ENCODE measurements at regions not wholly inside any gene's neighbourhood (a gene's known extent, or its start where the extent isn't known, plus 50 kb on each side); places are given as distances from the start of the nearest gene placed in this dataset.
"Not testable (repeated sequence)": the region's sequence is repeated elsewhere in the genome, so short reads cannot be mapped to it uniquely, and the experiment has no call there.

DNA sequence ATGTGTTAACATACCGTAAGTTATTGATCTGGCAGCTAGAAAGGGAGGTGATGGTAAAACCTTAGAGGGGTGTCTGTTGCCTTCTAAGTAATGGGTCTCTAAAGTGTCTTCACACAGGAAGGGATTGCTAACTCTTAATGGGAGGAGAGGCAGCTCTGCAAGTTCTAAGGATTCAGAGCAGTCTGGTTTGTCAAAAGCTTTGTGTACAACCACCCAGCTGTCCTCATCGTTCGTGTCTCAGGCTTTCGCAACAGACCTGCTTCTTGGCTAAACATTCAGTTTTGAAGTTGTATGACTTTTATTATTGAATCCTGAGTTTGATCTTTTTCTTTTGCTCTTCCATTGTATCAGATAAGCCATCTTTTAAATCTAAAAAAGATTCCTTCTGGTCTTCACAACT lies 404.9 kb downstream of the SQOR start:
- no peak for DNase-seq
- intact Hi-C loops (cut with DNase I) = no loop called here
- peak; percentile 70 for ATAC-seq (ENCODE audit: poor library complexity)

DNA sequence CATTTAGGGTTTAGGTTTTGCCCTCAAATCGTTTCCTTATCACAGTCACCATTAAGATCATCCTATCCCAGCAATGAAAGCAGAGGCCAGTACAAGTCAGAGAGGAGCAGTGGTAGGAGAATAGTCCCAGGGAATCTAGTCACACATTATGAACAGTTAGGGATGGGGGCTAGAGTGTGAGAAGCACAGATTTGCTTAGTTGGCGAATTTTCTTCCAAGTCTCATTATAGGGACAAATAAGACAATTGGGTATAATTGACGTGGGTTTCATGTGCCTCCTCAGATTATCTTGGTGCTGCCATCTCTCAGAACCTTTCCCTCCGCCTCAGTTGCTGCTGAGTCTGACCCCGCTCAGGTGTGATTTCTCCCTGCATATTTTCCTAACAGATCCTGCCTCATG lies 407.1 kb downstream of the SQOR start:
- no peak for DNase-seq
- ATAC-seq (ENCODE audit: poor library complexity) = no peak
- intact Hi-C loops (cut with DNase I) = no loop called here

DNA sequence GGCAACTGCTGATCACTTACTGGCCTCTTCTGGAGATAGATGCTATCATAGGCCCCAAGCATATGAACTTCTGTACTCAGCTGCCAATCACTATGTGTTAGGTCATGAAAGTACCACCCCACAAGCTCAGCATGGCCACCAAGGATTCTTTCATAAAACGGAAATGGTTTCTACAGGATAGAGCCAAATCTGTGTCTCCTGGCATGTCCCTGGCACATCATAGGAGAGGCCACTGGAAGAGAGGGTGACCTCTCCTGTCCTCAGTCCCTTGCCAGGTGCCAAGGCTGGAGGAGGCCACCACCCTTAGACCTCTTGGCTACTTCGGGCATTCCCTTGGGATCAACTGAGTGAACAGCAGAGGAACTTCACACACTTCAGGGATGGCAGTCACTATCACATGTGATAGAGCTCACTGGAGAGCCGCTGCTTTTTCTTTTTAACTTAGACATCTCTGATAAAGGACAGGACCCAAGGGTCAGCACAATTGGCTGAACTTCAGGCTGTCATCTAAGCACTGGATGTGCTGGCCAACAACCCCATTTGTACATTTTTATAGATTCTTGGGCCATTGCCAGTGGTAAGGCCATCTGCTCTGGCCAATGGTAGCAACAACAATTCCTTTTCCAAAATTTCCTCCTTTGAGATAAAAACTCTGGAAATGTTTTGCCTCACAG lies 425.2 kb downstream of the SQOR start:
- DNase-seq = peak; percentile 39
- ATAC-seq (ENCODE audit: poor library complexity) = peak; percentile 64
- intact Hi-C loops (cut with DNase I) = no loop called here

DNA sequence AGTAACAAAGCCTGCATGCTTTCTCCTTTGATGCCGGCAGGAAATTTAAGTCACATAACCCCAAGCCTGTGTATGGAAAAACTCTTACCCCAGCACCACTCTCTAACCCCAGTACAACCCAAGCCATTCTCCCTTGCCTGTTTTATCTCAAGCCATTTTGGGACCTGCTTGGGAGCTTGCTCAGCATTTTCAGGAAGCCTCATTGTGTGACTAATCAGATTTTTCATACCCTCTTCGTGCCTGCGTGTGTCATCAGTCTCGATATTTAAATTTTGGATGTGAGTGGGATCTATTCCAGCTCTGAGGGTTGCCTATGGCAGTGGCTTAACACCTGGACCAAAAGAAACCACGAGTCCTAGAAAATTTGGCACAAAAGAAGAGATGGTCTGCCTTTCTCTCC lies 426.2 kb downstream of the SQOR start:
- intact Hi-C loops (cut with DNase I) = no loop called here
- no peak for DNase-seq
- no peak for ATAC-seq (ENCODE audit: poor library complexity)

DNA sequence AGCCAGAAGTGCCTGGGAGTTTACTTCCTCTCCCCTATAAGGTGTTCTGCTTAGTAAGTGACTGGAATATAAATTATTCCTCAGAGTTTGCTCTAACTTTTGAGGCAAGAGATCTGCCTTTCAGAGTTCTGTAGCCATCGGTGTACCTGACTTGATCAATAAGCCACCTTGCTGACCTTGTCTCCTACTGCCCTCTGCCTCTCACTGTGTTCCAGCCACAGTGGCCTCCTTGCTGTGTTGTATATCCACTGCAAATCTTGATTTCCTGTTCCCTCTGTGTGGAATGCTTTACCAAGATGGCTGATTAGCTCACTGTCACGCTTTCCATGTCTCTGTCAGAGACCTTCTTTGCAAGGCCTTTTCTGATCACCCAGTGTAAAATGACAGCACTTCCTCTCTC lies 442.4 kb downstream of the SQOR start:
- DNase-seq = no peak
- intact Hi-C loops (cut with DNase I) = no loop called here
- no peak for ATAC-seq (ENCODE audit: poor library complexity)

DNA sequence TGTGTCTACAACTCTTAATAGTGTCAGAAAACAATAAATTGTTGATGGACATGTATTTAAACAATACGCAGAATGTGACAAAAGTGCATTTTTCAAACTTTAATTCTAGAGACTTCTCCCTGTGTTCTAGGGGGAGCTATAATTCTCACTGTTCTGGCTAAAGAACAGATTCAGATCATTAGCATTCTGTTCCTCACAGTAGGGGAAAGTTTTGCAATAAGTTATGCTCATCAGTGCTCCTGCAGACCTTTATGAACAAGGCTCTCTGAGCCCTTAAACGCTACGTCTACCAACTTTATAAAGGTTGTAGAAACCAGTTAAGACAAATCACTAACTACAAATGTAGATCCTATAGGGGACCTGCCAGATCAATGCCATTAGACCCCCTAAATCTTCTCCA lies 444.2 kb downstream of the SQOR start:
- DNase-seq = no peak
- ATAC-seq (ENCODE audit: poor library complexity) = no peak
- intact Hi-C loops (cut with DNase I) = no loop called here

DNA sequence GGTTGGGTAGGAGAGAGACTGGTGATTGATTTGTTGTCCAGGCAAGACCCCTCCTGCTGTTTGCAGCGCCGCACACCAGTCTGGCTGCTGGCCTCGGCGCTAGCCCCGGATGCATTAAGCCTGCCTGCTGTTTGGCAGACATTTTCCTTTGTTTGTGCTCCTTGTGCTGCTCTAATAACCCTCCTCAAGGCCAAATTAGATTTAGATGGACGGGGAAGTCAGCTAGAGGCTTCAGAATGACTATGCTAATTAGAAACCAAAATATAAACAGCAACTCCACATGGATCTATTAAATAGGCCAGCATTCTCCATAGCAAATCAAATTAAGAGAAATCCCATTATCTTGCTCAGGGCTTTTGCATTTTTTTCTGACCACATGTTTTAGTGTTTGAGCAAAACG lies 445.2 kb downstream of the SQOR start:
- ATAC-seq (ENCODE audit: poor library complexity) (no peak), DNase-seq (peak; percentile 39)
- intact Hi-C loops (cut with DNase I) = no loop called here

DNA sequence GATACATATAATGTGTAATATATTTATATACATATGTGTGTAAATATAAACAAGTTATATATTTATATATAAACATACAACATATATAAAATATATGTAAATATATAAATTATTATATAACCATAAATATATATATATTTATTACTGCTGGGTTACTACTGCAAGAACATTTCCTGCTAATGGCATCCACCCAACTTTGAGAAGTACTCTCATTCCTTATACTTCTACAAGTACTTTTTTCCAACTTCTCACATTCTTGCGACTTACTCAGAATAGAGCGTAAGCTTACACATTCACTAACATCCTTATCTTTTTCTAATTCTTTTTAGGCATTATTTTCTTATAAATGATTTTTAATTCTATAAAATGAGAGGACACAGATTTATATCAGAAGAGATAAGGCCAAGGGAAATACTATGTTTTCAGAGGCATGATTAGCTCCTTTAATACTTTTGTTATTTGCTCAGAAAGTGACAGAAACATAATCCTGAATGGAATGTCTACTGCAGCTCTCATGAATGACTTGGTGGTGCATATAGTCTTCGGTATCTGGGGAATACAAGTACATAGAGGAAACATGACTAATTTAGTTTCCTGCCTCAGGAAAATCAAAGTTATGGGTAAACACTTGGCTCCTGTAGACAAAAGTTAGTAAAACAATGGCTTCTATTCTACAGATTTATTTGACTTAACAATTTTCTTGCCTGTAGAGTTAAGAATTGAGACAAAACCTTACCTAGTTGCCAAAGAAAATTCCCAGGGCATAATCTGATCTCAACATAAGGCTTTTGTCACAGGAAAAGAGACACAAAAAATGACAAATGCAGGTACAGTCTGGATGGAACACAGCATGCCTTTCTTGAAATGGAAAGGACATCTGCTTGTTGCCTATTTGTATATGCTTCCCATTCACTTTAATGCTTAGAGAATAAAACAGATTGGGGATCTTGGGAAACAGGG lies 453.9 kb downstream of the SQOR start:
- DNase-seq = no peak
- ATAC-seq (ENCODE audit: poor library complexity) = peak; percentile 12
- intact Hi-C loops (cut with DNase I) = no loop called here

DNA sequence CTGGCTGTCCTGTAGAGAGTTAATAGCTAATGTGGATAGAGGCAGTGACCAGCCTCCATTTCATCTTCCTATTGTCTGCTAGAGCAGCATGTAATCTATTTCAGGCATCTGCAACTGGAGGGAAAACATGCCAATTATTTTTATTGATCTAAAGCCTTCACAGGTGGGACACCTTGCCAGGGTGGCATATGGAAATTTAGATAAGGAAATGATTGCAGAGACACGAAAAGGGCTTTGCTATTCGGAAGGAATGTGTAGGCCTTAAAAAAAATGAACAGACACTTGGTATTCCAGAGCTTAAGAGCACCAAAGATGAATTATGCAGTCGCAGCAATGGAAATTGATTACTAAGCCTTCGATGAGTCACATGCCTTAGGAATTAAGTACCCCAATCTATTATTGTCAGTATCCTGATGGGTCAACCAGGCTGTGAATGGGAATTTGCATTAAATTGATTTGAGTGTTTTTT lies 454.7 kb downstream of the SQOR start:
- intact Hi-C loops (cut with DNase I) = no loop called here
- ATAC-seq (ENCODE audit: poor library complexity) = no peak
- DNase-seq = no peak

DNA sequence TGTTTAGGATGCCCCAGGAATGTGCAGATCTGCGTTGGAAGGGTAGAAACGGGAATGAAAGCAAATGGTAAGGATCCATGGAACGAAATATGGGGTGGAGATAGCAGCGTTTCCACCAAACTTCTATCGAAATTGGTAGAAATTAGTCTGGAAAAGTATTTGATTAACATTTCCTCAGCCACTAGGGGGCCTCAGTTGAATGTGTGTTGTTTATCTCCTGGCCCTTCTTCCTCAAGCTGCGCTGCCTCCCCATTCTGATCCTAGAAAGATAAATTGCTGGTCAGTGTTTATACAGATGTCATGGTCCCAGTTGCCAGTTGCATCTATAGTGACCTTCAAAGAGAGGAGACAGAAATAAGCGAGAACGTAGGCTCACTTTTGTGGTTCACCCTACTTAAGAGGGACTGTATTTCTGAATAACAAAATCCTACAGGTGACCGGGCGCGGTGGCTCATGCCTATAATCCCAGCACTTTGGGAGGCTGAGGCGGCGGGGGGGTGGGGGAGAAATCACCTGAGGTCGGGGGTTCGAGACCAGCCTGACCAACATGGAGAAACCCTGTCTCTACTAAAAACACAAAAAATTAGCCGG lies 457.1 kb downstream of the SQOR start:
- ATAC-seq (ENCODE audit: poor library complexity) = no peak
- intact Hi-C loops (cut with DNase I) = no loop called here
- DNase-seq = no peak

DNA sequence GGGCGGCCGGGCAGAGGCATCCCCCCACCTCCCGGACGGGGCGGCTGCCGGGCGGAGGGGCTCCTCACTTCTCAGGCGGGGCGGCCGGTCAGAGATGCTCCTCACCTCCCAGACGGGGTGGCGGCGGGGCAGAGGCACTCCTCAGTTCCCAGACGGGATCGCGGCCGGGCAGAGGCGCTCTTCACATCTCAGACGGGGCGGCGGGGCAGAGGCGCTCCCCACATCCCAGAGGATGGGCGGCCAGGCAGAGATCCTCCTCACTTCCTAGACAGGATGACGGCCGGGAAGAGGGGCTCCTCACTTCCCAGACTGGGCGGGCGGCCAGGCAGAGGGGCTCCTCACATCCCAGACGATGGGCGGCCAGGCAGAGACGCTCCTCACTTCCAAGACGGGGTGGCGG lies 463.2 kb downstream of the SQOR start:
- peak; percentile 34 for DNase-seq
- intact Hi-C loops (cut with DNase I); ATAC-seq (ENCODE audit: poor library complexity): not testable (repeated sequence)

DNA sequence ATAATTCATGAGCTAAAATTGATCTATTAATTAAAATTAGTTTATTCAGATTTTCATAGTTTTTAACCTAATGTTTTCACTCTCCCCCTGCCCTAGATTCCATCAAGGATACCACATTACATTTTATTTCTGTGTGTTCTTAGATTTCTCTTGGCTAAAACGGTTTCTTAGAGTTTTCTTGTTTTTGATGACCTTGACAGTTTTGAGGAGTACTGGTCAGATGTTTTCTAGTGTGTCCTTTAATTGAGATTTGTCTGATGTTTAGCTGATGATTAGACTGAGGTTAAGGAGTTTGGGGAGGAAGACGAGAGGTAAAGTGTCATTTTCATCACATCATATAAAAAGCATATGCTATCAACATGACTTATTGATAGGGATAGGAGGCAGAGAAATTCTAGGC lies 475.9 kb downstream of the SQOR start:
- ATAC-seq (ENCODE audit: poor library complexity) (no peak), DNase-seq (no peak)
- intact Hi-C loops (cut with DNase I) = no loop called here

DNA sequence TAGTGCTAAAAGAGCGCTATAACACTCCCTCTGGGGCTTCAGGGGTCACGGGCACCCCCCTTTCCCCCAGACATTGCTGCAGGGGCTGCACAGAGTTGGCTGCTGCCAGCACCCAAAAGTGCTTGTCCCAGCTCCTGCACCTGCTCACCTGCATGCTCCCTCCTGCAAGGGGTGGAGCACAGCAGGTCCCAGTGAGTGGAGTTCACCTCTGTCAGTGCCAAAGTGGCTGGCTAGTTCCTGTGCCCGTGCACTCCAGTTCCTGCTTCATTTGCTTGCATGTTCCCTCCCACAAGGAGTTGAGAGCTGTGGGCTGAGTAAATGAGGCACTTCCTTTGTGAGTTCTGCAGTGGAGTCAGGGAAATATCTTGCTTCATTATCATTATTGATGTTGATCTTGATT lies 476.9 kb downstream of the SQOR start:
- intact Hi-C loops (cut with DNase I) = no loop called here
- ATAC-seq (ENCODE audit: poor library complexity) (no peak), DNase-seq (no peak)

DNA sequence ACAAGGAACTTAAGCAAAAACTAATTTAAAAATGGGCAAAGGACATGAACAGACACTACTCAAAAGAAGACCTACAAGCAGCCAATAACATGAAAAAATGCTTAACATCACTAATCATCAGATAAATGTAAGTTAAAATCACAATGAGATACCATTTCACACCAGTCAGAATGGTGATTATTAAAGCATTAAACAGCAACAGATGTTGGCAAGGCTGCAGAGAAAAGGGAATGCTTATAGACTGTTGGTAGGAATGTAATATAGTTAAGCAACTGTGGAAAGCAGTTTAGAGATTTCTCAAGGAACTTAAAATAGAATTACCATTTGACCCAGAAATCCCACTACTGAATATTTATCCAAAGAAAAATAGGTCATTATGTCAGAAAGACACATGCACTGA lies 482.2 kb downstream of the SQOR start:
- intact Hi-C loops (cut with DNase I) = no loop called here
- DNase-seq = no peak

DNA sequence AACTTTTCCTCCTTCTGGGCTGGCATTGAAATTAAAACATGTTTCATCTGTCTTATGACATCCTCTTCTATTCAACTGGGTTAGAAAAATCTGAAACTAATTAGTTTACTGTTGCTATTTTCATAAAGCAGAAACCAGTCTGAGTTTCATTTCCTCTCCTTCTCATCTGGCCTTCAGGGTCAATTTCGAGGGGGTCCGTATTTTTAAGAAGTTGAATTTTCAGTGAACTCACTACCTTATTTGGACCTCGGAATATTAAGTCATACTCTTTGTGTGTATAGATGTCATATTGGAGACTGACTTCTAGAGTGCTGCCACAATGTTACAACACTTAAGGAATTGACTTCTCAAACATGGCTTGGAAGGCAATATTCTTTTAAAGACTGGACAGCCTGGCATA lies 485.9 kb downstream of the SQOR start:
- ATAC-seq (ENCODE audit: poor library complexity) = no peak

More for the DNA sequence above, 482.2 kb downstream of the SQOR start:
- ATAC-seq (ENCODE audit: poor library complexity) = no peak

DNA sequence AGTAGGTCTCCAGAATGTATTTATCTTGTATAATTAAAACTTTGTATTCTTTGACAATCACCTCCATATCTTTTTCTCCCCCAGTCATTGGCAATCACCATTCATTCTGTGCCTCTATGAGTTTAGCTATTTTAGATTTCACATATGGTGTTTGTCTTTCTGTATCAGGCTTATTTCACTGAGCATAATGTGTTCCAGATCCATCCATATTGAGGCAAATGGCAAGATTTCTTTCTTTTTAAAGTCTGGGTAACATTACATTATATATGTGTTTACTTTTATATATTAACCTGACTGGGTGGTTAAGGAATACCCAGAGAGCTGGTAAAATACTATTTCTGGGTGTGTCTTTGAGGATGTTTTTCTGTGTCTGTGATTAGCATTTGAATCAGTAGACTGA lies 486.6 kb downstream of the SQOR start:
- intact Hi-C loops (cut with DNase I) = no loop called here
- no peak for ATAC-seq (ENCODE audit: poor library complexity)

More for the DNA sequence above, 485.9 kb downstream of the SQOR start:
- DNase-seq = no peak
- intact Hi-C loops (cut with DNase I) = no loop called here

DNA sequence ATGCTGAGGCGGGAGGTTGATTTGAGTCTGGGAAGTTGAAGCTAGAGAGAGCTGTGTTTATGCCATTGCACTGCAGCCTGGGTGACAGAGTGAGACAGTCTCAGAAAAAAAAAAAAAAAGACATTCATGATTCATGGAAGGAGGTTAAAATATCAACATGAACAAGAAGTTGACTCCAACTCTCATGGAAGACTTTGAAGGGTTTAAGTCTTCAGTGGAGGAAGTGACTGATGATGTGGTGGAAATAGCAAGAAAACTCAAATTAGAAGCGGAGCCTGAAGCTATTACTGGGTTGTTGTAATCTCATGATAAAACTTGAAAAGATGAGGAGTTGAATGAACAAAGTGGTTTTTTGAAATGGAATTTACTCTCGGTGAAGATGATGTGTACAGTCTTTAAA lies 491.8 kb downstream of the SQOR start:
- ATAC-seq (ENCODE audit: poor library complexity) (no peak), DNase-seq (no peak)
- intact Hi-C loops (cut with DNase I) = no loop called here

More for the DNA sequence above, 486.6 kb downstream of the SQOR start:
- DNase-seq = no peak

DNA sequence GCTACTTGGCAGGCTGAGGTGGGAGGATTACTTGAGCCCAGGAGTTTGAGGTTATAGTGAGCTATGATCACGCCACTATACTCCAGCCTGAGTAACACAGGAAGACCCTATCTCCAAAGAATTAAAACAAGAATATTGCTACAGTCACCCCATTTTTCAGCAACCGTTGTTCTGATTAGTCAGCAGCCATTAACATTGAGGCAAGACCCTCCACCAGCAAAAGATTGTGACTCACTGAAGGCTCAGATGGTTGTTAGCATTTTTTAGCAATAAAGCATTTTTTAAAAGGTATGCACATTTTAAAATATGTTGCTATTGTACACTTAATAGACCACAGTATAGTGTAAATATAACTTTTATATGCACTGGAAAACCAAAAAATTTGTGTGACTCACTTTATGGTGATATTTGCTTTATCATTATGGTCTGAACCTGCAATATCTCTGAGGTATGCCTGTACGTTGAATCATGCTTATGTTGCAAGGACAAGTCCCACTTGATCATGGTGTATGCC lies 492.6 kb downstream of the SQOR start:
- no peak for ATAC-seq (ENCODE audit: poor library complexity)
- no peak for DNase-seq

DNA sequence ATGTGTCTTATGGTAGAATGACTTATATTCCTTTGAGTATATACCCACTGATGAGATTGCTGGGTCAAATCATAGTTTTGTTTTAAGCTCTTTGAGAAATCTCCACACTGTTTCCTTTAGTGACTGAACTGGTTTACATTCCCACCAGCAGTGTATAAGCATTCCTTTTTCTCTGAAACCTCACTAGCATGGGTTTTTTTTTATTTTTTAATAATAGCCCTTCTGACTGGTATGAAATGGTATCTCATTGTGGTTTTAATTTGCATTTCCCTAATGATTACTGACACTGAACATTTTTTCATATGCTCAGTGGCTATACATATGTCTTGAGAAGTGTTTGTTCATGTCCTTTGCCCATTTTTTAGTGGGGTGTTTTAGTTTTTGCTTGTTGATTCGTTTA lies 494.3 kb downstream of the SQOR start:
- intact Hi-C loops (cut with DNase I) = no loop called here
- ATAC-seq (ENCODE audit: poor library complexity) = no peak
- no peak for DNase-seq

More for the DNA sequence above, 492.6 kb downstream of the SQOR start:
- intact Hi-C loops (cut with DNase I) = no loop called here

All from Right ventricle myocardium superior (tissue), 1 donor.